MM.1S (cell line): ENCODE measurements at regions not wholly inside any gene's neighbourhood (a gene's known extent, or its start where the extent isn't known, plus 50 kb on each side); places are given as distances from the start of the nearest gene placed in this dataset.

Source experiments
- DNase-seq: peaks from one replicate; pipeline ENCODE4 v3.0.0-alpha.2; 2015
- H2AFZ ChIP-seq: fragments of 300-600 bp; sonication (generic); 2 replicates; pipeline ENCODE4 v1.6.0; 2016; ENCODE audit warnings: antibody characterized with exemption, low read length
- H3F3A ChIP-seq: fragments of 300-600 bp; sonication (generic); 2 replicates; pipeline ENCODE4 v1.6.1; 2016; ENCODE audit warnings: mild to moderate bottlenecking, antibody characterized with exemption, low read length, moderate library complexity, mixed read lengths; ENCODE audit not compliant: insufficient read depth
- H3K27ac ChIP-seq: fragments of 300-600 bp; sonication (generic); 2 replicates; pipeline ENCODE4 v1.5.1; 2016; ENCODE audit warnings: mild to moderate bottlenecking, low read length
- H3K27me3 ChIP-seq: fragments of 300-600 bp; sonication (generic); replicated peaks from 2 replicates; pipeline ENCODE4 v1.6.0; 2016; ENCODE audit warnings: low read length; ENCODE audit not compliant: insufficient read depth
- H3K36me3 ChIP-seq: fragments of 300-600 bp; sonication (generic); replicated peaks from 2 replicates; pipeline ENCODE4 v1.6.1; 2016; ENCODE audit warnings: mild to moderate bottlenecking, low read length, mixed read lengths; ENCODE audit not compliant: insufficient read depth
- H3K4me1 ChIP-seq: fragments of 300-600 bp; sonication (generic); 2 replicates; pipeline ENCODE4 v1.6.1; 2016; ENCODE audit warnings: low read length, mixed read lengths
- H3K4me2 ChIP-seq: fragments of 300-600 bp; sonication (generic); 2 replicates; pipeline ENCODE4 v1.6.0; 2016; ENCODE audit warnings: low read depth, low read length
- H3K4me3 ChIP-seq: fragments of 300-600 bp; sonication (generic); 2 replicates; pipeline ENCODE4 v1.5.1; 2016; ENCODE audit warnings: low read length, mixed read lengths
- H3K79me2 ChIP-seq: fragments of 300-600 bp; sonication (generic); 2 replicates; pipeline ENCODE4 v1.6.1; 2016; ENCODE audit warnings: mixed run types, low read length, mixed read lengths
- H3K9ac ChIP-seq: fragments of 300-600 bp; sonication (generic); 2 replicates; pipeline ENCODE4 v1.6.1; 2016; ENCODE audit warnings: low read length, mixed read lengths
- H3K9me2 ChIP-seq: fragments of 300-600 bp; sonication (generic); replicated peaks from 2 replicates; pipeline ENCODE4 v1.6.1; 2016; ENCODE audit warnings: mild to moderate bottlenecking, low read length, mixed read lengths; ENCODE audit not compliant: insufficient read depth
- H3K9me3 ChIP-seq: fragments of 300-600 bp; sonication (generic); replicated peaks from 2 replicates; pipeline ENCODE4 v1.6.1; 2016; ENCODE audit warnings: mild to moderate bottlenecking, low read length, mixed read lengths; ENCODE audit not compliant: insufficient read depth
- H4K20me1 ChIP-seq: fragments of 300-600 bp; sonication (generic); 2 replicates; pipeline ENCODE4 v1.6.1; 2016; ENCODE audit warnings: mild to moderate bottlenecking, low read length, moderate library complexity, mixed read lengths; ENCODE audit not compliant: insufficient read depth
- CTCF ChIP-seq: fragments of 300-600 bp; sonication (generic); IDR thresholded peaks from 2 replicates; pipeline ENCODE4 v1.5.1; 2016; ENCODE audit warnings: antibody characterized with exemption, low read length, mixed read lengths
- EZH2 ChIP-seq: fragments of 300-600 bp; sonication (generic); optimal IDR thresholded peaks from 2 replicates; pipeline ENCODE3; 2017; ENCODE audit warnings: low read depth, mild to moderate bottlenecking, antibody characterized with exemption, low read length, mixed read lengths
- EZH2phosphoT487 ChIP-seq: fragments of 300-600 bp; sonication (generic); IDR thresholded peaks from 2 replicates; pipeline ENCODE4 v1.6.1; 2018; ENCODE audit warnings: antibody characterized with exemption, low read length

GRCh38 chr6:104644848-104645247, 214.9 kb downstream of the HACE1 start:
- TF ChIP-seq EZH2 (no peak), EZH2phosphoT487 (no peak), CTCF (no peak)
- H3K4me1 ChIP-seq: no peaks in the 10 kb centered on the region
- DNase-seq: no peak
- no peaks in the 10 kb centered on the region for H3K27me3 ChIP-seq
- no peak overlapping the region for H3K4me3 ChIP-seq
- no peak overlapping the region for H3K9ac ChIP-seq
- H3K79me2 ChIP-seq: no peaks in the 10 kb centered on the region
- no peaks in the 10 kb centered on the region for H4K20me1 ChIP-seq
- no peaks in the 10 kb centered on the region for H3K36me3 ChIP-seq
- H2AFZ ChIP-seq: no peak overlapping the region
- no peaks in the 10 kb centered on the region for H3F3A ChIP-seq
- H3K4me2 ChIP-seq: no peak overlapping the region
- no peaks in the 10 kb centered on the region for H3K9me2 ChIP-seq
- no peak overlapping the region for H3K27ac ChIP-seq
- H3K9me3 ChIP-seq: no peaks in the 10 kb centered on the region

DNA sequence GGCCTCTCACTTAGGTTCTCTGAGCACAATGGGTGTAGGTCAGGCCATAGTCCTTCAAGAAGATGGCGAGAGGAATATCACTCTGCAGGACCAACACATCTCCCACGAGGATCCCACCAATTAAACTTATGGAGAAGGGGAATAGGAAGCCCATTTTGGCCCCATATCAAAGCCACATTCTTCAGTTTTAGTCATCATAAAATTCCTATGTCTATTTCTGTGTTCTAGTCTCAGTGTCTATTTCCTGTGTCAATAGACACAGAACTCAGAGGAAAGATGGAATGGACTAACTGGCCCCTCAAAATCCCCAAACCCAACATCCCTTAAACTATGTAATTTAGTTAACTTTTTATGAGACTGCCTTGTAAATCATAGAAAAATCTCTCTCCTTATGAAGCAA, 216.8 kb downstream of the HACE1 start:
- Histone ChIP-seq H3K9me2 (no peaks in the 10 kb centered on the region), H3F3A (no peaks in the 10 kb centered on the region), H3K4me1 (0 out of 2 replicates have a peak, but pooled peaks cover 5% of the 10 kb centered on the region), H3K79me2 (no peaks in the 10 kb centered on the region), H3K4me3 (no peak overlapping the region), H3K9me3 (no peaks in the 10 kb centered on the region), H3K27me3 (no peaks in the 10 kb centered on the region), H3K9ac (no peak overlapping the region), H3K36me3 (no peaks in the 10 kb centered on the region), H3K4me2 (no peak overlapping the region), H4K20me1 (no peaks in the 10 kb centered on the region), H2AFZ (no peak overlapping the region), H3K27ac (no peak overlapping the region)
- TF ChIP-seq EZH2 (no peak), EZH2phosphoT487 (no peak), CTCF (no peak)
- DNase-seq: no peak

DNA sequence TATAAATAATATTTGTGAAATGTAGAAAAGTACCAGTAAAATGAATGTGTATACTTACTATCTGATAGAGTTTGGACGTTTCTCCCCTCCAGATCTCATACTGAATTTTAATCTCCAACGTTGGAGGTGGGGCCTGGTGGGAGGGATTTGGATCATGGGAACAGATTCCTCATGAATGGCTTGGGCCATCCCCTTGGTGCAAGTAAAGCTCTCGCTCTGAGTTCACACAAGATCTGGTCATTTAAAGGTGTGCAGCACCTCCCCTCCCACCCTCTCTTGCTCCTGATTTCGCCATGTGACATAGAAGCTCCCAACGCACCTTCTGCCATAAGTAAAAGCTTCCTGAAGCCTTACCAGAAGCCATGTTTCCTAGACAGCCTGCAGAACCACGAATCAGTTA, 219.0 kb downstream of the HACE1 start:
- TF ChIP-seq CTCF (no peak), EZH2phosphoT487 (no peak), EZH2 (no peak)
- H3K9me2 ChIP-seq: no peaks in the 10 kb centered on the region
- no peaks in the 10 kb centered on the region for H3K79me2 ChIP-seq
- H3K4me3 ChIP-seq: no peak overlapping the region
- H3K4me1 ChIP-seq: 0 out of 2 replicates have a peak, but pooled peaks cover 5% of the 10 kb centered on the region
- H4K20me1 ChIP-seq: no peaks in the 10 kb centered on the region
- no peaks in the 10 kb centered on the region for H3K27me3 ChIP-seq
- no peak overlapping the region for H3K9ac ChIP-seq
- no peaks in the 10 kb centered on the region for H3K9me3 ChIP-seq
- no peaks in the 10 kb centered on the region for H3F3A ChIP-seq
- H2AFZ ChIP-seq: no peak overlapping the region
- H3K36me3 ChIP-seq: no peaks in the 10 kb centered on the region
- H3K4me2 ChIP-seq: no peak overlapping the region
- H3K27ac ChIP-seq: no peak overlapping the region
- no peak for DNase-seq
